ENCODE measurements at regions not wholly inside any gene's neighbourhood (a gene's known extent, or its start where the extent isn't known, plus 50 kb on each side); places are given as distances from the start of the nearest gene placed in this dataset.

DNA sequence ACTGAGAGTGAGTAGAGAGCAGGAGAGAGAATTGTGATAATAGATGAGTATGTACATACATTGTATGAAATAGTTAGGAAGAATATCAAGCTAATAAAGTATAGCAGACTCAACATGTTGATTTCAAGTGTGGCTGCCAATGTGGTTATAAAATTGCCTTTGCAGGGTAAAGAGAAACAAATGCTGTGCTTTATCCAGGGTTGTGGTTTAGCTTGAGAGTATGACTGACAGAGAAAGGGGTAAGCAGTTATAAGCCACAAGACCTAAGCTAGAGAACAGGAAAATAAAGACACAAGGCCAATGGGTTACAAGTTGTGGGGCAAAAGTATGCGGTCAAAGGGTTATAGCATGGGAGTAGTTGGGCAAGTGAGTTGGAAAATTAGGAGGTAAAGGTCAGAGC is 1217.5 kb downstream of the DIAPH3 start:
- no peak for TF ChIP-seq EZH2phosphoT487 (IDR thresholded peaks at IDR 0.05; ENCODE audit: borderline replicate concordance, low read length)
- TF ChIP-seq, protein P1, sequence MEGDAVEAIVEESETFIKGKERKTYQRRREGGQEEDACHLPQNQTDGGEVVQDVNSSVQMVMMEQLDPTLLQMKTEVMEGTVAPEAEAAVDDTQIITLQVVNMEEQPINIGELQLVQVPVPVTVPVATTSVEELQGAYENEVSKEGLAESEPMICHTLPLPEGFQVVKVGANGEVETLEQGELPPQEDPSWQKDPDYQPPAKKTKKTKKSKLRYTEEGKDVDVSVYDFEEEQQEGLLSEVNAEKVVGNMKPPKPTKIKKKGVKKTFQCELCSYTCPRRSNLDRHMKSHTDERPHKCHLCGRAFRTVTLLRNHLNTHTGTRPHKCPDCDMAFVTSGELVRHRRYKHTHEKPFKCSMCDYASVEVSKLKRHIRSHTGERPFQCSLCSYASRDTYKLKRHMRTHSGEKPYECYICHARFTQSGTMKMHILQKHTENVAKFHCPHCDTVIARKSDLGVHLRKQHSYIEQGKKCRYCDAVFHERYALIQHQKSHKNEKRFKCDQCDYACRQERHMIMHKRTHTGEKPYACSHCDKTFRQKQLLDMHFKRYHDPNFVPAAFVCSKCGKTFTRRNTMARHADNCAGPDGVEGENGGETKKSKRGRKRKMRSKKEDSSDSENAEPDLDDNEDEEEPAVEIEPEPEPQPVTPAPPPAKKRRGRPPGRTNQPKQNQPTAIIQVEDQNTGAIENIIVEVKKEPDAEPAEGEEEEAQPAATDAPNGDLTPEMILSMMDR (conservative IDR thresholded peaks at IDR 0.05; ENCODE audit: low read depth, low read length) = no peak
